Activated CD4-positive, alpha-beta T cell treated with anti-CD3 and anti-CD28 coated beads, Interleukin-2, amount 10 ng/mL, durations not matched to agents 24 days and 14 days (primary cell): ENCODE measurements at regions not wholly inside any gene's neighbourhood (a gene's known extent, or its start where the extent isn't known, plus 50 kb on each side); places are given as distances from the start of the nearest gene placed in this dataset.

Source experiments
- DNase-seq: peaks from one replicate; pipeline ENCODE4 v3.0.0; 2022
- H3K27ac Mint-ChIP-seq: one replicate; pipeline ENCODE4 v1.8.0; 2022; ENCODE audit warnings: mild to moderate bottlenecking, mixed read lengths
- H3K27me3 Mint-ChIP-seq: one replicate; pipeline ENCODE4 v1.8.0; 2022; ENCODE audit warnings: mixed read lengths
- H3K36me3 Mint-ChIP-seq: one replicate; pipeline ENCODE4 v1.8.0; 2022; ENCODE audit warnings: low read depth, mild to moderate bottlenecking, mixed read lengths
- H3K4me1 Mint-ChIP-seq: one replicate; pipeline ENCODE4 v1.8.0; 2021; ENCODE audit warnings: mixed read lengths
- H3K4me3 Mint-ChIP-seq: one replicate; pipeline ENCODE4 v1.8.0; 2022; ENCODE audit warnings: mild to moderate bottlenecking, moderate library complexity, mixed read lengths
- H3K9me3 Mint-ChIP-seq: one replicate; pipeline ENCODE4 v1.8.0; 2021; ENCODE audit warnings: mixed read lengths
- intact Hi-C: fragments of 100-400 bp; cut with micrococcal nuclease; formaldehyde crosslinking; loops from one replicate; pipeline ENCODE4 v1.15.1; 2023

GRCh38 chr2:56713978-56714377 is 530.2 kb downstream of the CCDC85A start:
- Mint-ChIP-seq H3K4me1 (no peaks in the 10 kb centered on the region), H3K4me3 (no peak overlapping the region), H3K36me3 (no peaks in the 10 kb centered on the region), H3K27ac (no peak overlapping the region), H3K9me3 (peaks cover 6% of the 10 kb centered on the region), H3K27me3 (no peaks in the 10 kb centered on the region)
- DNase-seq, result no peak
- intact Hi-C loops, result no loop called here

GRCh38 chr2:56714400-56714799 is 530.6 kb downstream of the CCDC85A start:
- H3K27ac Mint-ChIP-seq, result no peak overlapping the region
- H3K9me3 Mint-ChIP-seq, result peaks cover 6% of the 10 kb centered on the region
- H3K4me3 Mint-ChIP-seq, result no peak overlapping the region
- H3K27me3 Mint-ChIP-seq, result no peaks in the 10 kb centered on the region
- no peaks in the 10 kb centered on the region for H3K36me3 Mint-ChIP-seq
- intact Hi-C loops, result no loop called here
- DNase-seq, result no peak
- no peaks in the 10 kb centered on the region for H3K4me1 Mint-ChIP-seq

- intact Hi-C loops, result no loop called here
- Mint-ChIP-seq H3K9me3 (peaks cover 6% of the 10 kb centered on the region), H3K27me3 (no peaks in the 10 kb centered on the region), H3K36me3 (no peaks in the 10 kb centered on the region), H3K4me3 (no peak overlapping the region), H3K4me1 (no peaks in the 10 kb centered on the region), H3K27ac (no peak overlapping the region)
- DNase-seq, result no peak
These were observed 531.9 kb downstream of the CCDC85A start for GRCh38 chr2:56715683-56716082.

GRCh38 chr2:56718413-56718812 is 534.6 kb downstream of the CCDC85A start:
- intact Hi-C loops, result no loop called here
- no peak overlapping the region for H3K27ac Mint-ChIP-seq
- no peaks in the 10 kb centered on the region for H3K36me3 Mint-ChIP-seq
- no peak overlapping the region for H3K4me3 Mint-ChIP-seq
- H3K9me3 Mint-ChIP-seq, result peaks cover 7% of the 10 kb centered on the region
- H3K27me3 Mint-ChIP-seq, result no peaks in the 10 kb centered on the region
- no peak for DNase-seq
- H3K4me1 Mint-ChIP-seq, result no peaks in the 10 kb centered on the region

GRCh38 chr2:56729212-56729611 is 545.4 kb downstream of the CCDC85A start:
- no peak overlapping the region for H3K4me3 Mint-ChIP-seq

GRCh38 chr2:56732946-56733345 is 549.2 kb downstream of the CCDC85A start:
- peaks cover 6% of the 10 kb centered on the region for H3K9me3 Mint-ChIP-seq
- H3K4me1 Mint-ChIP-seq, result no peaks in the 10 kb centered on the region
- no peak overlapping the region for H3K4me3 Mint-ChIP-seq
- no peaks in the 10 kb centered on the region for H3K27me3 Mint-ChIP-seq
- H3K27ac Mint-ChIP-seq, result no peak overlapping the region
- no peak for DNase-seq
- intact Hi-C loops, result no loop called here
- H3K36me3 Mint-ChIP-seq, result no peaks in the 10 kb centered on the region

More at GRCh38 chr2:56729212-56729611, 545.4 kb downstream of the CCDC85A start:
- no peak for DNase-seq
- Mint-ChIP-seq H3K27ac (no peak overlapping the region), H3K27me3 (no peaks in the 10 kb centered on the region), H3K4me1 (no peaks in the 10 kb centered on the region), H3K9me3 (peaks cover 10% of the 10 kb centered on the region), H3K36me3 (no peaks in the 10 kb centered on the region)
- intact Hi-C loops, result no loop called here

GRCh38 chr2:56739413-56739812 is 555.6 kb downstream of the CCDC85A start:
- Mint-ChIP-seq H3K9me3 (peaks cover 3% of the 10 kb centered on the region), H3K4me3 (no peak overlapping the region)

GRCh38 chr2:56741601-56742102 is 557.9 kb downstream of the CCDC85A start:
- H3K36me3 Mint-ChIP-seq, result no peaks in the 10 kb centered on the region
- no peaks in the 10 kb centered on the region for H3K4me1 Mint-ChIP-seq
- H3K9me3 Mint-ChIP-seq, result peaks cover 3% of the 10 kb centered on the region
- DNase-seq, result no peak
- intact Hi-C loops, result no loop called here
- no peak overlapping the region for H3K27ac Mint-ChIP-seq
- no peaks in the 10 kb centered on the region for H3K27me3 Mint-ChIP-seq
- no peak overlapping the region for H3K4me3 Mint-ChIP-seq

More at GRCh38 chr2:56739413-56739812, 555.6 kb downstream of the CCDC85A start:
- intact Hi-C loops, result no loop called here
- no peak overlapping the region for H3K27ac Mint-ChIP-seq
- DNase-seq, result no peak
- no peaks in the 10 kb centered on the region for H3K4me1 Mint-ChIP-seq
- no peaks in the 10 kb centered on the region for H3K27me3 Mint-ChIP-seq
- H3K36me3 Mint-ChIP-seq, result no peaks in the 10 kb centered on the region

GRCh38 chr2:56743807-56744206 is 560.0 kb downstream of the CCDC85A start:
- no peak overlapping the region for H3K27ac Mint-ChIP-seq
- intact Hi-C loops, result no loop called here
- no peaks in the 10 kb centered on the region for H3K4me1 Mint-ChIP-seq
- no peak overlapping the region for H3K4me3 Mint-ChIP-seq
- H3K9me3 Mint-ChIP-seq, result no peaks in the 10 kb centered on the region
- no peaks in the 10 kb centered on the region for H3K36me3 Mint-ChIP-seq
- no peak for DNase-seq
- no peaks in the 10 kb centered on the region for H3K27me3 Mint-ChIP-seq

- H3K9me3 Mint-ChIP-seq, result no peaks in the 10 kb centered on the region
- no peaks in the 10 kb centered on the region for H3K27me3 Mint-ChIP-seq
- DNase-seq, result no peak
- H3K4me3 Mint-ChIP-seq, result no peak overlapping the region
- H3K36me3 Mint-ChIP-seq, result no peaks in the 10 kb centered on the region
- H3K4me1 Mint-ChIP-seq, result no peaks in the 10 kb centered on the region
- intact Hi-C loops, result loop anchor here (5.0 kb wide), 1 partner anchor 567 kb away; the partner anchor contains the start of gene CCDC85A
- H3K27ac Mint-ChIP-seq, result no peak overlapping the region
These were observed 565.5 kb downstream of the CCDC85A start for GRCh38 chr2:56749152-56749752.

GRCh38 chr2:56753182-56753581 is 569.4 kb downstream of the CCDC85A start:
- no peak for DNase-seq

GRCh38 chr2:56754066-56754615 is 570.4 kb downstream of the CCDC85A start:
- H3K36me3 Mint-ChIP-seq, result no peaks in the 10 kb centered on the region
- no peak overlapping the region for H3K27ac Mint-ChIP-seq
- H3K4me3 Mint-ChIP-seq, result no peak overlapping the region
- no peaks in the 10 kb centered on the region for H3K4me1 Mint-ChIP-seq
- H3K27me3 Mint-ChIP-seq, result no peaks in the 10 kb centered on the region
- intact Hi-C loops, result no loop called here
- DNase-seq, result no peak
- no peaks in the 10 kb centered on the region for H3K9me3 Mint-ChIP-seq

More at GRCh38 chr2:56753182-56753581, 569.4 kb downstream of the CCDC85A start:
- intact Hi-C loops, result no loop called here
- no peaks in the 10 kb centered on the region for H3K4me1 Mint-ChIP-seq
- no peaks in the 10 kb centered on the region for H3K9me3 Mint-ChIP-seq
- no peaks in the 10 kb centered on the region for H3K27me3 Mint-ChIP-seq
- H3K27ac Mint-ChIP-seq, result no peak overlapping the region
- H3K4me3 Mint-ChIP-seq, result no peak overlapping the region
- no peaks in the 10 kb centered on the region for H3K36me3 Mint-ChIP-seq

- H3K4me3 Mint-ChIP-seq, result no peak overlapping the region
- H3K9me3 Mint-ChIP-seq, result no peaks in the 10 kb centered on the region
- H3K36me3 Mint-ChIP-seq, result no peaks in the 10 kb centered on the region
- intact Hi-C loops, result no loop called here
- DNase-seq, result no peak
- H3K27ac Mint-ChIP-seq, result no peak overlapping the region
- no peaks in the 10 kb centered on the region for H3K4me1 Mint-ChIP-seq
- no peaks in the 10 kb centered on the region for H3K27me3 Mint-ChIP-seq
These were observed 570.8 kb downstream of the CCDC85A start for GRCh38 chr2:56754627-56755026.

- no peaks in the 10 kb centered on the region for H3K9me3 Mint-ChIP-seq
- no peaks in the 10 kb centered on the region for H3K27me3 Mint-ChIP-seq
- no peak overlapping the region for H3K27ac Mint-ChIP-seq
- no peaks in the 10 kb centered on the region for H3K36me3 Mint-ChIP-seq
- intact Hi-C loops, result no loop called here
- no peak for DNase-seq
- no peak overlapping the region for H3K4me3 Mint-ChIP-seq
- H3K4me1 Mint-ChIP-seq, result no peaks in the 10 kb centered on the region
These were observed 574.2 kb downstream of the CCDC85A start for GRCh38 chr2:56757884-56758545.
